Stromal cell of bone marrow (primary cell): ENCODE measurements at regions not wholly inside any gene's neighbourhood (a gene's known extent, or its start where the extent isn't known, plus 50 kb on each side); places are given as distances from the start of the nearest gene placed in this dataset.
"Not testable (repeated sequence)": the region's sequence is repeated elsewhere in the genome, so short reads cannot be mapped to it uniquely, and the experiment has no call there.

ENCODE experiments used
- DNase-seq: peaks from one replicate; pipeline ENCODE4 v3.0.0-alpha.2; 2012; ENCODE audit warnings: low read depth

DNA sequence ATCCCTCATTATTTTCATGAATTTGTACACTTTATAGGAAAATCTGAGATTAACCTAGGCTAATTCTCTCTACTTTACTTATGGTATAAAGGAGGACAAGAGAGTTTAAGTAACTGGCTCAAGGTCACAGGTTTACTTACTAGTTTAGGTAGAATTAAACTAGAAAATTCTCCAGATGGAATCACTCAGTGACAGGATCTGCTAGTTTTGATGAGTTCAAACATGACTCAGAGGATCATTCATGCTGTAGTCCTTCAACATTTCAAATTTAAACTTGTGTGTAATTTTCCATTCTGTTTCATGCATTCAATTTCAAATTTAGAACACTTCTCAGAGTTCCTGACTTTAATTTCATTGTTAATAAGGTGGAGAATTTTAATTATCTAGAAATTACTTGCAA is 485.7 kb upstream of the TUSC1 start:
- DNase-seq = peak; percentile 45

DNA sequence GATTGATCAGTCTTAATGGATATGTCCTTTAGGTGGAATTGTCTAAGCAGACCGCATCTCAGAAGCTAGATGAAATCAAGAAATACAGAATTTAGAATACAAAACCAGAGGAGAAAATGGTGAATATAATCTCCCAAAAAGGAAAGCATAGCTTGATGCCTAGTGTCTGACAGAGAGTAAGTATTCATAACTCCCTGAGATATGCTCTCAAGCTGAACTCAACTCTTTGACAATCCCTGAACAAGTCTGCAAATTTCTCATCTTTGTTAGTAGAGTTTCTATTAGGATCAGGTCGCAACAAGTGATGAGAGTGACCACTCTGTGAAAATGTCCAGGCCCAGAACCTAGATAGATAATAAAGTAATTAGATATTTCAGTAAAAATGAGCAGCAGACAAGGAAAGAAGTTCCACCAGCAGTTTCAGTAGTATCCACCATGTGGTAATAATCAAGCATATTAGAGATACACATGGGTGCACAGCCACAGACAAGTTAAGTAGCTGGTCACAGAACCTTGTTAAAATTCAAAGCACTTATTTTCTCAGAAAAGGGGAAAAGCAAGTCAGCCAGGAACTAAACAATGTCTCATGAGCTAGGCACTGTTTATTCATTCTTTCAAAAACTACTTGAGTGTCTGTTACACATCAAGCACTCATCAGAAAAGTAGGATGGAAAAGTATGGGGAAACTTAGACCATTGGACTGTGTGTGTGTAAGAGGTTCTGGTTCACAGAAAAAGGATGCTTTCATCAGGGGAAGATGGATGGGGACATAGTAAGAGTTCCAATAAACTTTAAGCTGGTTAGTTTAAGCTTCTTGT is 481.5 kb upstream of the TUSC1 start:
- DNase-seq = no peak

DNA sequence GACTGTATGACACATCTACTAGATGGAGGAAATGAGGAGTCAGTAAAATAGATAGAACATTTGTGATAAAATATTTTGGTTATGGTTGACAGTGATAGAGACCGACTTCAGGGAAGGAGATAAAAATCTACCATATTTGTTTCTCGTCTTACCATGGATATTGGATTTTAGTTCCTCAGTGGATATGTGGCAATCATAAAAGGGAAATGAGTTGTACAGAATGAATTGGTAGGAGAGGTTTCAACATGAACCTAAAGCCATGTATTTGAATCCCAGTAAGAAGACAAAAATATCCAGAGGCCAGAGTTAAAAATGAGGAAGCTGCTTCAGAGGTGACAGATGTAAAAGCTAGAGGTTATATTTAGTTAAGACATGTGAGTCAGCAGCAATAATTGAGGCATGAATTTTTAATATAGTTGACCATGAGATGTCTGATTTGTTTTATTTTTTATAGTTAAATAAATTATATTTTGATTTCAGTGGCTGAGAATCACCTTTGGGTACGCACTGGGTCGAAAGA is 480.4 kb upstream of the TUSC1 start:
- no peak for DNase-seq

DNA sequence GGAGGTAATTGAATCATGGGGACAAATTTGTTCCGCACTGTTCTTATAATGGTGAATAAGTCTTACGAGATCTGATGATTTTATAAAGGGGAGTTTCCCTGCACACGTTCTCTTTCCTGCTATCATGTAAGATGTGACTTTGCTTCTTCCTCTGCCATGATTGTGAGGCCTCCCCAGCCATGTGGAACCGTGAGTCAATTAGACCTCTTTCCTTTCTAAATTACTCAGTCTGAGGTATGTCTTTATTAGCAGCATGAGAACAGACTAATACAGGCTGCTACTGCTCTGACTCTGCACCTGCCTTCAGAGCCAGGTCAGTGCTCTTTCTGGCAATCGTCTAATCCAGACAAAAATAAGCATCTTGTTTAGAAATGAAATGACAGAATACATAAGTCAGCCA is 479.2 kb upstream of the TUSC1 start:
- no peak for DNase-seq

DNA sequence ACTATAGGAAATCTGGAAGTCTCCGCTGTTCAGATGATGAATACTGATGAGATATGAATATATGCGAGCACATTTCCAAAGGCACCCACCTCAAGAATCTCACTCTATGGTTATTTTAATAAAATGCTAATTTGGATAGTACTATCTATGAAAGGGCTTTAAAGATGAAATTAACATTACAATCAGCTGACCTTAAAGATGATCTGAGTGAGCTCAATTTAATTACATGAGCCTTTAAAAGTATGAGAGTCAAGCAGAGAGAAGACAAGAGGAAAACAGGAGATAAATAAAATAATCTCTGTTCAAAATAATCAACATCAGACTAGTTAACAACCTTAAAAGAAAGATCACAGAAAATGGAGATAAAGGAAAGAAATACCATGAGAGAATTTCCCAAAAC is 474.1 kb upstream of the TUSC1 start:
- no peak for DNase-seq

DNA sequence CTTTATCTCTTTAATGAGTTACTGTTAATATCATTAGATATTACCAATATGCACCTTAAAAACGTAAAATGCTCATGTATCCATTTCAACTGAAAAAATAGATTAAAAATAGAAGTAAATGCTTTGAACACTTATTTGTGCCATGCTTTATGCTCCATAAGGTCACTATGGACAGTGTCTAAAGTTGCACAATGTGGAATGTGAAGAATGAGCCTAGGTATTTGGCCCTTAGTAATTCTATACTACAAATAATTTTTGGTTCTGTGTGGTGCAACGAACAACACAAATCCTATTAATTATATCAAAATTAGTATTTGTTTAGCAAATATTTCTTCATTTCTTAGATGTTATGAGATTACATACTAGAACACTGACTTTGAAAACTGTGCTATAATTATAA is 469.9 kb upstream of the TUSC1 start:
- DNase-seq = no peak

DNA sequence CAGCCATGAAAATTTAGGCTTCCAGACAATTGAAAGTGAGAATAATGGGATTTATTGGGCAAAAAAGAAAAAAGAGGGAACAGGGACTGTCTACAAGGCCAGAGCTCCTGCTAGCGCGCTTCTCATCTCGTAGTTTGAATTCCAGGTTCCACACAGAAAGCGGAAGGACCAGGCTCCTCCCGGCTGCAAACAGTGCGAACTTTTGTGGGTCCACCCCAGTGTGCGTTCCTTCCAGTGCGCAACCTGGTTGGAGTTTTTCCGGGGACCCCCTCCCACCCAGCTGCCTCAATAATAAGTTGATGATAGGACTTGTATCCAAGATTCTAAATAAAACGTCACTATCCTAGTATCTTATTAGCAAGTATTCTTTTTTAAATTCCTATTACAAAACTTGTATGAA is 467.7 kb upstream of the TUSC1 start:
- no peak for DNase-seq

DNA sequence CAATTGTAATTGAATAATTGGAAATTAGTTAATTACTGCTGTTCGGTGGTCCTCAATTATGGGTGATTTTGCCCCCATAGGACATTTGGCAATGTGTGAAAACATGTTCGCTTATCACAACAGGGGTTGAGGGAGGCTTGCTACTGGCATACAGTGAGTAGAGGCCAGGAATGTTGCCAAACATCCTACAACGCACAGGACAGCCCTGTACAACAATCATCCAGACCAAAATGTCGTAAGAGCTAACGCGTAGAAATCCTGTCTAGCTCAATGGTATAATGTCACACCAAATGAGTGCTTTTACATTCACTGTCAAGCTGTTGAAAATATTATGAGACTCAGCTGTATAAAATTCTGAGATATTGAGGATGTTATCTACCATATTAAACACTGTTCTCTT is 464.4 kb upstream of the TUSC1 start:
- DNase-seq = no peak

DNA sequence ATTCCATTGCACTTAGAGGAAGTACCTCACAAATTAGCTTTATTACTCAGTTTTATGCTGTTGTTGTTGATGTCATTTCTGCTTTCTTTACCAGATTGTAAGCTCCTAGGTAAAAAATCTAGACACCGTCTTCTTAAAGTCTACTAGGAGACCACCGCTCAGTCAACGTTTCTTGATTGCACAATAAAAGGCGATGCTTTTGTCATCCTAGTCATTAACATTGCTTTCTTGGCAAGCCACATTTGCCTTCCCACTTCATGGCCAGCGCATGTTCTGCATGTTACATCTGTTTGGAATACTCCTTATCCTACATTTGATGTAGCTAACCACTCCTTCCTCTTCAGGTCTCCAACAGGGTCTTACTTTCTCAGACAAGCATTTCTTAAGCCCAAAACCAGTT is 464.0 kb upstream of the TUSC1 start:
- no peak for DNase-seq

DNA sequence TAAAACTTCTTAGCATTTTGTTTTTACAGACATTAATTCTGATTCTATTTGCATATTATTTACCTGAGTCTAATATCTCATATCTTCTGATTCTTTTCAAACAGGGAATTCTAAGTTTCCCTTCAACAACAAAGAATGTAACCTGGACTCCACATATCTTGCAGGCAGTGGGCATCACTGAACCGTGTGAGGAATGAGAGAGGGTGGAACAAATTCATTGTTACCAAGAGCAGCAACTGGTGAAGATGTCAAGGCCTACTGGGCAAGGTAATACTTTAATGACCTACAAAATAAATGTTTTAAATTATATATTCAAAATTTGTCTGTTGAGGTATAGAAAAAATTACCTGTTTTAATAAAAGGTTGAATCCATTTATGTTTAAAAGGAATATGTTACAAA is 455.3 kb upstream of the TUSC1 start:
- DNase-seq = no peak

DNA sequence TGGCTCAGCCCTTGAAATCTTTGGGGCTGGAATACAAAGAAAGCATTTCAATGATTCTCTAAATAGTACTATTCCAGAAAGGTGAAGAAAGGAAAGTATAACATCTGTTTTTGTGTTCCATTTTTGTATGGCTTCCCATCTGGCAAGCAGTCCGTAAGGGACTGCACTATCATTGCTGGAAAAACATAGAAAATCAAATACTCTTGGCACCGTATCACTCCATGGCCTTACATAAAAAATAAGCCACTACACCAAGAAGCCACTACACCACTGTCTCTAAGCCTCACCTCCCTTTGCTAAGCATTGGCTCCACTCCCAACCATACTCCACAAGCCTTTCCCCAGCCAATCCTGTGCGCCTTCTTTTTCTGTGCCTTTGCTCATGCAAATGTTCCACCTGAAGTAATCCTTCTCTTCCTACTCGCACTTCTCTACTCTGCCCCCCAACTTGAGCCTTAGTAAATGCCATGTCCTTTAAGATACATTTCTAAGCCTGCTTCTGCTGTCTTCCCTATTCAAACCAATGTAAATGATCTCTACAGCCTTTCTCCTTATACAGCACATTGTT is 454.6 kb upstream of the TUSC1 start:
- DNase-seq = no peak

DNA sequence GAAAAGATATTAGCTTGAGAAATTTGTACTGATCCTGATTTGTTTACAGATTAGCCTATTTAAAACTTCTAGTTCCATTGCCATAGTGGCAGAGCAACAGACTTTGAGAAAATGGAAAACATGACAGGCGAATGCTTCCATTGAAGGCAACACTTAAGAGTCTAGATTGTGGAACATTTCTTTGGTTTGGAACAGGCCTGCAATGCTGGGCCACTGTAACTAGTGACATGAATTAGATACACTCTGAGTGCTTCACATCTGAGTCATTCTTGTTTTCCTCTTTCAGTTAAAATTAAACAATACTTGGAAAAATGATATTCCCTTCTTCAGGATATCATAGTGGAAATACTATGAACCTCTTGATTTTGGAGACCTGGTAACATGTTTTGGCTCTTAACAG is 453.6 kb upstream of the TUSC1 start:
- peak; percentile 68 for DNase-seq

DNA sequence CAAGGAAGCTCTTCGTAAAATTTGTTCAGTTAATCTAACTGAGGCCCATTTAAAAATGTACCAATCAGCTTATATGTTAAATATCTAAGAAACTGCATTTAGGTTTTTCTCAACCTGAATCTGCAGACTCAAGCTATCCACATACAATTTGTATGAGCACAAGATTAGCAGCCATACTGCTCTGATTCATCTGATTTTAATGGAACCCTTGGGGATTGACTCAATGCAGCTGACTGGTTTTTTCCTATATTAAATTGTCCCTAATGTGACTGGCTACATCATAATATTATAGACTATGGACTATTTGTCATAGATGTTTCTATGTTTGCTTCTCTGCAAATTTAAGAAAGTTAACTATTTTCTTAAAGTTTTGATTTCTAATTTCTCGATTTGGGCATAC is 451.0 kb upstream of the TUSC1 start:
- DNase-seq = peak; percentile 87

DNA sequence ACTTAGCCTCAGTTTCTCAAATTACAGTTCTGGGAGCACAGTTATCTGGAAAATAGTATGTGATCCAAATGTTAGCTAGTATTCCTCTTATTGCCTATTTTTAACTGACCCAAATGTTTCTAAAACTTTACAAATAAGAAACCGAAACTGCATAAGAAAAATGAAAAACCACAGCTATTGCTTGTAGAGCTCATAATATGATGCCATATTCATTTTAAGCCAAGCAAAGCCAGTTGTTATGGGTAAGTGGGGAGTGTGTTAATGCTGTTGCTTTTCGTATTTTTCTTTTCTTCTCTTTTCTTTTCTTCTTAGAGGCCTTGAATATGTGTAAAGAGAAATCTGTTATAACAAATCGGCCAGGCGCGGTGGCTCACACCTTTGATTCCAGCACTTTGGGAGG is 447.4 kb upstream of the TUSC1 start:
- DNase-seq = no peak

DNA sequence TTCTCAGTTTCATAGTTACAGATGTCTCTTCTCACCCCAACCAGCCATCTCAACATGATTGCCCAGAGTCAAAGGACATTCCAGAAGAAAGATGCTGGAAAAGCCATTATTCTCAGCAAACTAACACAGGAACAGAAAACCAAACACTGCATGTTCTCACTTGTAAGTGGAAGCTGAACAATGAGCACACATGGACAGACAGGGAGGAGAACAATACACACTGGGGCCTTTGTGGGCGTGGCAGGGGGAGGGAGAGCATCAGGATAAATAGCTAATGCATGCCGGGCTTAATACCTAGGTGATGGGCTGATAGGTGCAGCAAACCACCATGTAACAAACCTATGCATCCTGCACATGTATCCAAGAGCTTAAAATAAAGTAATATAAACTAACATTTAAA is 437.8 kb upstream of the TUSC1 start:
- DNase-seq = not testable (repeated sequence)

DNA sequence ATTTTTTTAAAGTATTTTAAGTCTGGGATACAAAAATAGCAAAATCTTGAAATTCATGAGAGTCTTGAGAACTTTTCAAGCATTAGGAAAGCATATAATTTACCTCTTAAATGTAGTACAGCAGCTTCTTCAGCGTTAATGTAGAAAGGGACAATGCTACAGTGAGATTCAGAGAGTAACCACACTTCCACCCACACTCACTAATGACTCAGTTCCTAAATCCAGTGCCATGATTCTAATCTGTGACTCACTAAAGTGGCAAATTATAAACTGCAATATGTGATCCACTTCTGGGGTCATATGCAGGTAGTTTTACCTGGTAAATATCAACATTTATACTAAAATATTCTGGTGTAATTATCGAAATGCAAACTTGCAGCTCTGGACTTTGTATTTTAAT is 434.5 kb upstream of the TUSC1 start:
- DNase-seq = no peak

DNA sequence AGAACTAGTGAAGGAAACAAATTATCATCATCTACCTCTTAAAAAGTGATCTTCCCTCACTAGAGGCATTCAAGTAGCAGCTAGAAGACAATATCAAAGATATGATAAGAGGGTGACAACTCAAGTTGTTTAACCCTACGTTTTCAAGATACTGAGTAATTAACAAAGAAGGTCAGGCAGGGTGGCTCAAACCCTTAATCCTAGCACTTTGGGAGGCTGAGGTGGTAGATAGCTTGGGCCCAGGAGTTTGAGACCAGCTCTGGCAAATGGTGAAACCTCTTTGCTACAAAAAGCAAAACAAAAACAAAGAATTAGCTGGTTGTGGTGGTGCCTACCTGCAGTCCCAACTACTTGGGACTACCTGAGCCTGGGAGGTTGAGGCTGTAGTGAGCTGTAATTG is 408.2 kb upstream of the TUSC1 start:
- no peak for DNase-seq

DNA sequence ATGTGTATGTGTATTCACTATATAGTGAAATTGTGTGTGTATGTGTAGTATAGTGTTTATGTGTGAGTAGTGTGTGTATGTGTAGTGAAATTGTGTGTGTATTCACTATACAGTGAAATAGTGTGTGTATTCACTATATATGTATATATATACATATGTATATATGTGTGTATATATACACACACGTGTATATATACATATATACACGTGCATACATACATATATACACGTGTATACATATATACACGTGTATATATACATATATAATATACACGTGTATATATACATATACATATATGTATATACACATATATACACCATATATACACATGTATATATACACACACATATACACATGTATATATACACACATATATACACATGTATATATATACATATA is 403.6 kb upstream of the TUSC1 start:
- no peak for DNase-seq

DNA sequence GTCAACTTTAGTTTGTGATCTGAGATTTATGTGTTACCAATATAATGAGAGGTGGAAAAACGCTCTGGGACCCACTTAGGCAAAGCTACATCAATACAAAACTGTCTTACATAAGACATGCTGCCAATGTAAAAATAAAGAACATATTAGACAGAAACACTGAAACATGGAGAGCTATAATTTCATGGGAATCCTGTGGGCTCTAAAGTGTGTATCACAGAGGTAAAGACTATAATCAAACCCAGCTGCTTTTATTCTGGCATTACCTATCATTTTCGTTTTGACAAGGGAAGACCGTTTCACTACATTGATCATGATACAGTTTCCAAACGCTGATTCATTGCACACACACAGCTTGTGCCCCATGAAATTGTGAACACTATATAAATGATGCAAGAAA is 400.5 kb upstream of the TUSC1 start:
- DNase-seq = no peak

DNA sequence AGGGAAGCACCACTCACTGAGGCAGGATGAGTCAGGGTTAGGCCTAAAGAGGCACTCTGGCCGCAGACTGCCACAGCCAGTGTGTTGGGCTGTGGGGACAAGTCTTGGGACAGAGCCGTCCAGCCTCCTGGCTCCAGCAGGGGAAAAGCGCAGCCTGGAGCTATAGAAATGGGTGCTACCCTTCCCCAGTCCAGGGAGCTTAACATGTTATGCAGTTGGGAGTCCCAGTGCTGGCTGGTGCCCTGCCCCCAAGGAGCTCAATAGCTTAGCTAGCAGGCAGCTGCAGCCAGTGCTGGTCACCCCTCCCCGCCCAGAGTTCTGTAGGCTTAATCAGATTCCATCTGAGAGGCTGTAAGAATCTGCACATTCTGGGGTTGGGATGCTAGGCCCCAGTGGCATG is 399.6 kb upstream of the TUSC1 start:
- no peak for DNase-seq

DNA sequence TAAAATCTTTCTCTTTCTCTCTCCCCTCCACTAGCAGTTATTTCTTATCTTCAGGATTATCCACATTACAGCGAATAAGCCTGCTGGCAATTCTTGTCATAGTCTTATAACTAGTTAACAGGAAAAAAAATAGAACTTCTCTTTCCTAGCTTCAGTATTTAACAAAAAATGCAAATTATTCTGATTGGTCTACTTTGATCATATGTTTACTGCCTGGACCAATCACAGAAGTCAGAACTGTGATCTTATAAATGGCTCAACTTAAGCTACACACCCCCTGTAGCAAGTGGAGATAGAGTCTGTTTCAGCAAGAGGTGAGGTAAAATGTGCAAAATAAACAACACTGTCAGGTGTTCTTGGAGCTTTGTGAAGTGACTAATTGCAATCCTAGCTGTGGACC is 389.4 kb upstream of the TUSC1 start:
- DNase-seq = no peak

DNA sequence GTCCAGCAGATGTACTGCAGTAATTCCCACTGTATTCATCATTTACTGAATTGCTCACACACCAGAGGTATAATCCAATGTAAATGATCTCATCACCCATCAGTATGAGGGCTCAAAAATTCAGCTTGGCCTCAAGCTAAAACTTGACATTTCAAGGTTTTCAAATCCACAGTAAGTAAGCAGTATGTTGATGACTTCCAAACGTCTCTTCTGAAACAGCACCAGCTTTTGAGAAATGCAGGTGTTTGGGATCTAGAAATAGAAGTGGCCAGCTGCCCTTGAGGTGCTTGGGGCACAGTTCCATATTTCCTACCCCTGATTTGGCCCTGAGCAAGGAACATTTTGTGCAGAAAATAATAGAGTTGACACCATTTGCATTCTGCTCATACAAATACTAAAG is 388.0 kb upstream of the TUSC1 start:
- no peak for DNase-seq

DNA sequence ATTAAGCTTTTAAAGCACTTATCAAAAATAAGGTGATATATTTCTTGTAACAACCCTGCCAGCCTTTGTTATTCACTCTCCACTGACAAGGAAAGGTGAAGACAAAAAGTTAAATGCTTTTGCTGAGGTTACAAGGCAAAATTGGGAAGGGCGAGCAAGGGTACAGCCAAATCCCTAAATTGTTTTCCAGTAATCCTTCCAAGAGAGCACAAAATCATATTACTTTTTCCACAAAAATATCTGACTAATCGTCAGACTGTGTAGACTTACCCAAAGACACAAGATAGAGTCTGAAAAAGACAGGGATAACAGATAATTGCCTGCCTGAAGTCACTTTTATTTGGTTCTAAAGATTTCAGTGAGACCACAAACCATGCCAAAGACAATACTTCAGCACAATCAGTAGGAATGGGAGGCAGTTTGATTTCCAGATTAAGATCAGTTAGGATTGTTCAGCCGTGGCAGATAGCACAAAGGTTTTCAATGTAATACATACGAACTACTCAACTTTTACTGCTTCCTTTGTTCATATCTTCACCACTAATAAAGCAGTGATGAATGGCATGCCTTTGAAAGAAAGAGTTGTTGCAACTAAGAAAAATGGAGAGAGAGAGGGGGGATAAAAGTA is 383.8 kb upstream of the TUSC1 start:
- no peak for DNase-seq
